GM23338 (cell line): ENCODE measurements at regions not wholly inside any gene's neighbourhood (a gene's known extent, or its start where the extent isn't known, plus 50 kb on each side); places are given as distances from the start of the nearest gene placed in this dataset.

Experiments used
- ATAC-seq: fragments of 200-7000 bp; cut with Tn5 transposase; 3 replicates; pipeline ENCODE4 v1.9.1; 2020
- DNase-seq: peaks from one replicate; pipeline ENCODE4 v3.0.0-alpha.2; 2015; ENCODE audit warnings: low spot score
- H2AFZ ChIP-seq: fragments of 200-600 bp; sonication (generic); 2 replicates; pipeline ENCODE4 v1.8.0; 2016; ENCODE audit warnings: antibody characterized with exemption, mild to moderate bottlenecking, moderate library complexity
- H3F3A ChIP-seq: fragments of 200-600 bp; sonication (generic); replicated peaks from 2 replicates; pipeline ENCODE4 v1.8.0; 2017; ENCODE audit warnings: antibody characterized with exemption, mixed run types, low read depth
- H3K27ac ChIP-seq: fragments of 200-600 bp; sonication (generic); 2 replicates; pipeline ENCODE4 v1.6.1; 2016; ENCODE audit warnings: low read depth
- H3K27me3 ChIP-seq: fragments of 200-600 bp; sonication (generic); 2 replicates; pipeline ENCODE4 v1.8.0; 2016; ENCODE audit warnings: mild to moderate bottlenecking, mixed run types, moderate library complexity; ENCODE audit not compliant: insufficient read depth
- H3K36me3 ChIP-seq: fragments of 200-600 bp; sonication (generic); 2 replicates; pipeline ENCODE4 v1.8.0; 2016; ENCODE audit warnings: mild to moderate bottlenecking; ENCODE audit not compliant: insufficient read depth
- H3K4me1 ChIP-seq: fragments of 200-600 bp; sonication (generic); 2 replicates; pipeline ENCODE4 v1.8.0; 2016; ENCODE audit warnings: mild to moderate bottlenecking, moderate library complexity; ENCODE audit not compliant: insufficient read depth
- H3K4me2 ChIP-seq: fragments of 200-600 bp; sonication (generic); 2 replicates; pipeline ENCODE4 v1.7.1; 2017; ENCODE audit warnings: mixed run types
- H3K4me3 ChIP-seq: fragments of 200-600 bp; sonication (generic); 2 replicates; pipeline ENCODE4 v1.6.1; 2016; ENCODE audit warnings: mixed run types
- H3K79me2 ChIP-seq: fragments of 200-600 bp; sonication (generic); replicated peaks from 2 replicates; pipeline ENCODE4 v1.8.0; 2017; ENCODE audit warnings: mild to moderate bottlenecking; ENCODE audit not compliant: insufficient read depth
- H3K9me2 ChIP-seq: fragments of 200-600 bp; sonication (generic); 2 replicates; pipeline ENCODE4 v1.8.0; 2017; ENCODE audit not compliant: insufficient read depth
- H4K20me1 ChIP-seq: fragments of 200-600 bp; sonication (generic); replicated peaks from 2 replicates; pipeline ENCODE4 v1.8.0; 2017; ENCODE audit warnings: mild to moderate bottlenecking; ENCODE audit not compliant: insufficient read depth
- H3K27ac Mint-ChIP-seq: 2 replicates; pipeline ENCODE4 v1.8.0; 2020; ENCODE audit warnings: inconsistent platforms, mild to moderate bottlenecking, moderate library complexity, mixed read lengths
- H3K27me3 Mint-ChIP-seq: 3 replicates; pipeline ENCODE4 v1.8.0; 2022; ENCODE audit warnings: low read depth, mild to moderate bottlenecking, moderate library complexity, mixed read lengths, inconsistent platforms; ENCODE audit not compliant: insufficient read depth, poor library complexity
- H3K36me3 Mint-ChIP-seq: 3 replicates; pipeline ENCODE4 v1.8.0; 2021; ENCODE audit warnings: low read depth, mild to moderate bottlenecking, inconsistent platforms, moderate library complexity, mixed read lengths
- H3K4me1 Mint-ChIP-seq: 3 replicates; pipeline ENCODE4 v1.8.0; 2020; ENCODE audit warnings: mild to moderate bottlenecking, inconsistent platforms, mixed read lengths
- H3K4me3 Mint-ChIP-seq: 3 replicates; pipeline ENCODE4 v1.8.0; 2021; ENCODE audit warnings: moderate library complexity, mild to moderate bottlenecking, inconsistent platforms, mixed read lengths
- H3K9me3 Mint-ChIP-seq: 3 replicates; pipeline ENCODE4 v1.8.0; 2020; ENCODE audit warnings: moderate library complexity, mild to moderate bottlenecking, inconsistent platforms, mixed read lengths
- CREB1 ChIP-seq: fragments of 250-450 bp; sonication (Bioruptor Pico); IDR thresholded peaks from 2 replicates; pipeline ENCODE4 v1.5.0; 2020; ENCODE audit warnings: low read depth, mild to moderate bottlenecking, moderate library complexity
- CTCF ChIP-seq, 2 experiments: fragments of 200-600 bp in 1 of 2; sonication (generic) in 1 of 2; conservative IDR thresholded peaks; 2 replicates each; pipeline versions ENCODE4 v1.5.1 to v1.6.1; 2016 to 2017; ENCODE audit warnings: antibody characterized with exemption in 2 of 2, low read depth in 2 of 2, mild to moderate bottlenecking in 2 of 2, moderate library complexity in 1 of 2
- EZH2 ChIP-seq: fragments of 200-600 bp; sonication (generic); IDR thresholded peaks from one replicate; pipeline ENCODE4 v1.8.0; 2017; ENCODE audit warnings: antibody characterized with exemption, mild to moderate bottlenecking, low read depth; ENCODE audit not compliant: unreplicated experiment
- EZH2phosphoT487 ChIP-seq: fragments of 200-600 bp; sonication (generic); IDR thresholded peaks from one replicate; pipeline ENCODE4 v1.8.1; 2018; ENCODE audit warnings: antibody characterized with exemption; ENCODE audit not compliant: unreplicated experiment
- JUNB ChIP-seq: IDR thresholded peaks from one replicate; pipeline ENCODE4 v1.6.1; 2016; ENCODE audit warnings: antibody characterized with exemption; ENCODE audit not compliant: unreplicated experiment
- NANOG ChIP-seq: IDR thresholded peaks from 2 replicates; pipeline ENCODE4 v1.6.1; 2016; ENCODE audit warnings: antibody characterized with exemption, borderline replicate concordance
- POLR2AphosphoS5 ChIP-seq: IDR thresholded peaks from 2 replicates; pipeline ENCODE4 v1.6.1; 2016; ENCODE audit warnings: antibody characterized with exemption, low read depth
- REST ChIP-seq: IDR thresholded peaks from one replicate; pipeline ENCODE4 v1.6.1; 2018; ENCODE audit warnings: antibody characterized with exemption; ENCODE audit not compliant: unreplicated experiment
- STAT1 ChIP-seq: IDR thresholded peaks from one replicate; pipeline ENCODE4 v1.6.1; 2016; ENCODE audit warnings: antibody characterized with exemption; ENCODE audit not compliant: unreplicated experiment
- ZNF114 ChIP-seq: fragments of 250-450 bp; sonication (Bioruptor Pico); IDR thresholded peaks from 2 replicates; pipeline ENCODE4 v1.5.0; 2020; ENCODE audit warnings: mild to moderate bottlenecking, moderate library complexity
- ZNF331 ChIP-seq: fragments of 250-450 bp; sonication (Bioruptor Pico); IDR thresholded peaks from 2 replicates; pipeline ENCODE4 v1.5.0; 2020; ENCODE audit warnings: low read depth, mild to moderate bottlenecking, moderate library complexity
- ZNF462 ChIP-seq: fragments of 250-450 bp; sonication (Bioruptor Pico); IDR thresholded peaks from 2 replicates; pipeline ENCODE4 v1.5.0; 2020; ENCODE audit warnings: mild to moderate bottlenecking, moderate library complexity

- DNase-seq, result no peak
- Mint-ChIP-seq H3K4me1 (peaks cover 4% of the 10 kb centered on the region; the same call in 1 of the 3 replicates), H3K9me3 (no peaks in the 10 kb centered on the region), H3K27ac (no peak overlapping the region), H3K4me3 (no peak overlapping the region), H3K27me3 (no peaks in the 10 kb centered on the region), H3K36me3 (no peaks in the 10 kb centered on the region)
- 0 out of 2 replicates have a peak, but pooled peaks cover 4% of the 10 kb centered on the region for H4K20me1 ChIP-seq
- H3K4me2 ChIP-seq, result no peak overlapping the region
- no peaks in the 10 kb centered on the region for H3K27me3 ChIP-seq
- no peaks in the 10 kb centered on the region for H3K79me2 ChIP-seq
- no peak overlapping the region for H3K4me3 ChIP-seq
- H3K9me2 ChIP-seq, result peaks cover 3% of the 10 kb centered on the region; the same call in 1 of the 2 replicates
- H3K27ac ChIP-seq, result no peak overlapping the region
- no peaks in the 10 kb centered on the region for H3F3A ChIP-seq
- no peak for ATAC-seq
- H2AFZ ChIP-seq, result no peak overlapping the region
- no peaks in the 10 kb centered on the region for H3K4me1 ChIP-seq
- TF ChIP-seq JUNB (no peak), ZNF114 (CRISPR knock-in tag) (no peak), POLR2AphosphoS5 (no peak), REST (no peak), CREB1 (CRISPR knock-in tag) (no peak), CTCF (conservative IDR thresholded peaks at IDR 0.05; ENCODE audit: low read depth in 2 of 2) (no peak), ZNF331 (no peak), EZH2 (no peak), EZH2phosphoT487 (no peak), STAT1 (no peak), NANOG (no peak)
- H3K36me3 ChIP-seq, result no peaks in the 10 kb centered on the region
Measured at GRCh38 chr10:123266971-123267370, 112.8 kb downstream of the BUB3 start.

- Histone ChIP-seq H3K4me3 (no peak overlapping the region), H3F3A (no peaks in the 10 kb centered on the region), H3K27me3 (no peaks in the 10 kb centered on the region), H3K27ac (no peak overlapping the region), H3K9me2 (peaks cover 9% of the 10 kb centered on the region; the same call in 1 of the 2 replicates), H3K4me2 (no peak overlapping the region), H3K79me2 (no peaks in the 10 kb centered on the region), H3K4me1 (peaks cover 9% of the 10 kb centered on the region), H2AFZ (no peak overlapping the region), H3K36me3 (no peaks in the 10 kb centered on the region), H4K20me1 (no peaks in the 10 kb centered on the region)
- no peak for DNase-seq
- H3K4me3 Mint-ChIP-seq, result no peak overlapping the region
- no peaks in the 10 kb centered on the region for H3K27me3 Mint-ChIP-seq
- no peak overlapping the region for H3K27ac Mint-ChIP-seq
- no peaks in the 10 kb centered on the region for H3K36me3 Mint-ChIP-seq
- ATAC-seq, result no peak
- H3K4me1 Mint-ChIP-seq, result peaks cover under 1% of the 10 kb centered on the region; the same call in 2 of the 3 replicates
- H3K9me3 Mint-ChIP-seq, result no peaks in the 10 kb centered on the region
- TF ChIP-seq ZNF462, result no peak
- TF ChIP-seq EZH2, result no peak
- TF ChIP-seq JUNB, result no peak
Measured at GRCh38 chr10:123269017-123269552, 114.9 kb downstream of the BUB3 start.
